Calu3 (cell line): ENCODE measurements at regions not wholly inside any gene's neighbourhood (a gene's known extent, or its start where the extent isn't known, plus 50 kb on each side); places are given as distances from the start of the nearest gene placed in this dataset.

Experiments
- BruUV-seq: library from RNA; stranded (reverse); fragments of 400-500 nt; replicated peaks from 2 replicates; lab custom pipeline; 2021; lab: Mats Ljungman, UMichigan
- CTCF ChIA-PET: fragments of 300-600 bp; sonication (Branson Sonifier 250); formaldehyde crosslinking; loops from one replicate; lab custom pipeline; 2022; ENCODE audit warnings: antibody characterized with exemption; lab: Charles Lee
- DNase-seq: peaks from one replicate; pipeline ENCODE4 v3.0.0; 2022
- H3K27ac Mint-ChIP-seq: one replicate; pipeline ENCODE4 v1.8.0; 2022; ENCODE audit warnings: mixed read lengths; ENCODE audit not compliant: unreplicated experiment
- H3K27me3 Mint-ChIP-seq: one replicate; pipeline ENCODE4 v1.8.0; 2022; ENCODE audit warnings: mixed read lengths; ENCODE audit not compliant: unreplicated experiment
- H3K36me3 Mint-ChIP-seq: one replicate; pipeline ENCODE4 v1.8.0; 2022; ENCODE audit warnings: mild to moderate bottlenecking, moderate library complexity, mixed read lengths; ENCODE audit not compliant: insufficient read depth, unreplicated experiment
- H3K4me1 Mint-ChIP-seq: one replicate; pipeline ENCODE4 v1.8.0; 2022; ENCODE audit warnings: mild to moderate bottlenecking, low read depth, mixed read lengths; ENCODE audit not compliant: unreplicated experiment
- H3K4me3 Mint-ChIP-seq: one replicate; pipeline ENCODE4 v1.8.0; 2022; ENCODE audit warnings: mild to moderate bottlenecking, low read depth, moderate library complexity, mixed read lengths; ENCODE audit not compliant: unreplicated experiment
- H3K9me3 Mint-ChIP-seq: one replicate; pipeline ENCODE4 v1.8.0; 2022; ENCODE audit warnings: low read depth, mixed read lengths; ENCODE audit not compliant: unreplicated experiment
- intact Hi-C: fragments of 100-400 bp; cut with micrococcal nuclease; formaldehyde crosslinking; loops from one replicate; pipeline ENCODE4 v1.10.0; 2022; ENCODE audit not compliant: unreplicated experiment
- TF ChIP-seq, protein P1 (sequence below): fragments of 200-600 bp; IDR thresholded peaks from one replicate; pipeline ENCODE4 v1.8.0; 2022; ENCODE audit warnings: antibody characterized with exemption; ENCODE audit not compliant: unreplicated experiment

DNA sequence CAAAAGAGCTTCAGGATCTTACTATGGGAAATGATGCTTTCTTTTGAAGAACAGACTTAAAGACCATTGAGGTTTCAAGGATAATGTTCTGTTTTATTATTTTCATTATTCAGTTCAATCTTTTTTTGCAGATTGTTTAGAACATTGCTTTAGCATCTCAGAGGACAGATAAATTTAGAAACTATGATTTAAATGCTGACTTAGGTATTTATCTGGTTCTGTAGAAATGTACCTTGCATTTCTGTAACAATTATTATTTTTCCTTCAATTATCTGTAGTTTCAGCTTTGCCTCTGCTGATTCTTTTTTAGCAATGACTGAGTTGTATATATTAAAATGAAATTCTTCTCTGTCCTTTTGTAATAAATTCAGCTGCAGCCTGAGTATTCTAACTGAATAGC lies 205.4 kb upstream of the PCSK2 start:
- Mint-ChIP-seq H3K9me3 (no peaks in the 10 kb centered on the region), H3K27me3 (peaks cover under 1% of the 10 kb centered on the region), H3K36me3 (peaks cover 1% of the 10 kb centered on the region), H3K27ac (no peak overlapping the region), H3K4me3 (no peak overlapping the region), H3K4me1 (no peaks in the 10 kb centered on the region)
- TF ChIP-seq, protein P1, sequence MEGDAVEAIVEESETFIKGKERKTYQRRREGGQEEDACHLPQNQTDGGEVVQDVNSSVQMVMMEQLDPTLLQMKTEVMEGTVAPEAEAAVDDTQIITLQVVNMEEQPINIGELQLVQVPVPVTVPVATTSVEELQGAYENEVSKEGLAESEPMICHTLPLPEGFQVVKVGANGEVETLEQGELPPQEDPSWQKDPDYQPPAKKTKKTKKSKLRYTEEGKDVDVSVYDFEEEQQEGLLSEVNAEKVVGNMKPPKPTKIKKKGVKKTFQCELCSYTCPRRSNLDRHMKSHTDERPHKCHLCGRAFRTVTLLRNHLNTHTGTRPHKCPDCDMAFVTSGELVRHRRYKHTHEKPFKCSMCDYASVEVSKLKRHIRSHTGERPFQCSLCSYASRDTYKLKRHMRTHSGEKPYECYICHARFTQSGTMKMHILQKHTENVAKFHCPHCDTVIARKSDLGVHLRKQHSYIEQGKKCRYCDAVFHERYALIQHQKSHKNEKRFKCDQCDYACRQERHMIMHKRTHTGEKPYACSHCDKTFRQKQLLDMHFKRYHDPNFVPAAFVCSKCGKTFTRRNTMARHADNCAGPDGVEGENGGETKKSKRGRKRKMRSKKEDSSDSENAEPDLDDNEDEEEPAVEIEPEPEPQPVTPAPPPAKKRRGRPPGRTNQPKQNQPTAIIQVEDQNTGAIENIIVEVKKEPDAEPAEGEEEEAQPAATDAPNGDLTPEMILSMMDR = no peak
- CTCF ChIA-PET = no interaction called here
- intact Hi-C loops = no loop called here
- DNase-seq = no peak
- BruUV-seq = no TSS peak

DNA sequence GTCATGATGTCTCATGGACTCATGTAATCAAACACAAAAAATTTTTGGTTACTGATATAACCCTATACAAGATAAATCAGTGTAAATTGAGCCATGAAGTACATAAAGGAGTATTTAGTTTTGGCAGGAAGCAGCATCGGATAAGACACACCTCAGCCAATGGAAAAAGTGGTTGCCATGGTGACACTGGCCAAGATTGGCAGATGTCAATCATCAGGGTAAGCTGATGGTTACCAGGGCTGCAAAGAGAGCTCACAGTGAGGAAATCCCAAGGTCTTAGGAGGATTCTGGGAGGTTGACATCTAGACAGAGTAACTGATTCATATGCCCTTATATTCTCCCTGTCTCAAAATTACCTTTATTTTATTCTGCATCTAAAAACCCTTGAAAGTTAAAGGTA lies 203.8 kb upstream of the PCSK2 start:
- DNase-seq = no peak
- H3K27ac Mint-ChIP-seq = no peak overlapping the region
- intact Hi-C loops = no loop called here
- CTCF ChIA-PET = no interaction called here
- H3K36me3 Mint-ChIP-seq = peaks cover 4% of the 10 kb centered on the region
- H3K27me3 Mint-ChIP-seq = peaks cover 7% of the 10 kb centered on the region
- H3K4me1 Mint-ChIP-seq = no peaks in the 10 kb centered on the region
- H3K4me3 Mint-ChIP-seq = no peak overlapping the region
- TF ChIP-seq, protein P1 = no peak
- no TSS peak for BruUV-seq
- no peaks in the 10 kb centered on the region for H3K9me3 Mint-ChIP-seq

DNA sequence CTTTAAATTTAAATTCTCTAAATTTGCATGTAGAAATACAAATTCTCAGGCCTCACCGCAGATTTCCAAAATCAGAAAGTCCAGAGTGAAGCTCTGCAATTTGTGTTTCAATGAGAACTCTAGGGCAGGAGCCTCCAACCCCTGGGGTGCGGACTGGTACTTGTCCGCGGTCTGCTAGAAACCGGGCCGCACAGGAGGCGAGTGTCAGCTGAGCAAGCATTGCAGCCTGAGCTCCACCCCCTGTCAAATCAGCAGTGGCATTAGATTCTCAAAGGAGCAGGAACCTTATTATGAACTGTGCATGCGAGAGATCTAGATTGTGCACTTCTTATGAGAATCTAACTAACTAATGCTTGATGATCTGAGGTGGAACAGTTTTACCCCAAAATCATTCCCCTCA lies 203.0 kb upstream of the PCSK2 start:
- no TSS peak for BruUV-seq
- Mint-ChIP-seq H3K27ac (no peak overlapping the region), H3K4me1 (no peaks in the 10 kb centered on the region), H3K9me3 (no peaks in the 10 kb centered on the region), H3K36me3 (peaks cover 4% of the 10 kb centered on the region), H3K4me3 (no peak overlapping the region), H3K27me3 (peaks cover 7% of the 10 kb centered on the region)
- intact Hi-C loops = no loop called here
- DNase-seq = no peak
- TF ChIP-seq, protein P1 = no peak
- CTCF ChIA-PET = no interaction called here

DNA sequence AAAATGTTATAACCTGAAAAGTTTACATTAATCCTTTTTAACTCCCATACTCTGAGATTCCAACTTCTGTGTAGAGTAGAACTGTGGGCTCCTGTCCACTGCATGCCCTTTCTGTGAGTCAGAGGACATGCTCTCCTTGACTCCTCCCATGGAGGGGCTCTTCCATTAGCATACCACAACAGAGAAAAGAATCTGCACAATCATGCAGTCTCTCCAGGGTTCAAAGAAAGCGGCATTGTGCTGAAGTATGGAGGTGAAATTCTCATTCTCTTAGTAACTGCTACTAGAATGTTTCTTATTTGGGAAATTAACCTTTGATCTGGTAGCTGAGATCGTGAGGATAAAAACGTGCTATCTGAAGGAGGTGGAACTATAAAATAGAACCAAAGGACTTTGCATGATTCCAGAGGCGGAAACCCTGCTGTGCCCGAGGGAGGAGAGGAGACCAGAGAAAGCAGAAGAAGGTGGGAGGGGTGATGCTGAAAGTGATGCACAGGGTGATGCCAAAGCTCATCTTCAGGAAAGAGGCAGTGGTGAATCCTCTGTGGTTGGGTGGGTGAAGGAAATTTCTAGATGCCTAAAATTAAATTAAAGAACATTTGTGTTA lies 202.2 kb upstream of the PCSK2 start:
- no peak overlapping the region for H3K27ac Mint-ChIP-seq

More for the DNA sequence above, 202.2 kb upstream of the PCSK2 start:
- intact Hi-C loops = no loop called here
- H3K4me3 Mint-ChIP-seq = no peak overlapping the region
- no peak for DNase-seq
- H3K36me3 Mint-ChIP-seq = peaks cover 4% of the 10 kb centered on the region
- no TSS peak for BruUV-seq
- H3K9me3 Mint-ChIP-seq = no peaks in the 10 kb centered on the region
- TF ChIP-seq, protein P1 = no peak
- peaks cover 7% of the 10 kb centered on the region for H3K27me3 Mint-ChIP-seq
- CTCF ChIA-PET = no interaction called here
- H3K4me1 Mint-ChIP-seq = no peaks in the 10 kb centered on the region
